ENCODE measurements at regions not wholly inside any gene's neighbourhood (a gene's known extent, or its start where the extent isn't known, plus 50 kb on each side); places are given as distances from the start of the nearest gene placed in this dataset.

DNA sequence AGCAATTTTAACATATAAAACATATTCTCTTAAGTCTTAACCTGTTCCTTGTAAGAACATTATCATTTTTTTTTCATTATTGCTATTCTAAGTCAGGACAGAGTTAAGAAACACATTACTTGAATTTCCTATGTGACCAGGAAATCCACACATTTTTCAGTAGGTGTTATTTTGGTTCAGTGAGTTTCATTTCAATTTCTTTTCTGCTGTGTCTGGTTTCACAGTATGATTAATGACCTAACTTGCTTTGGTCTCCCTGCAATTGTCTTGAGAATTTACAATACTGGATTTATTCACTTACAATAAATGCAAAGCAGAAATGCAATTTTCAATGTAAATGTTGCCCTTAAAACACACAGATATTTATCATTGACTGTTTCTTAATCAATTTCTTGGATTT, 396.9 kb upstream of the TMTC1 start:
- Histone ChIP-seq H3K9ac (ENCODE audit: control insufficient read depth, extremely low read depth, insufficient read depth, low read length) (no peak overlapping the region), H3K4me3 (ENCODE audit: control insufficient read depth in 2 of 3, extremely low read depth in 1 of 3, insufficient read depth in 2 of 3, low read depth in 1 of 3, low read length in 3 of 3) (no peak overlapping the region), H2AFZ (ENCODE audit: control insufficient read depth, low read length) (no peak overlapping the region), H3K27me3 (ENCODE audit: control insufficient read depth, extremely low read depth, insufficient read depth, low read length) (peaks cover 3% of the 10 kb centered on the region), H3K79me2 (ENCODE audit: control insufficient read depth, insufficient read depth, low read length) (no peaks in the 10 kb centered on the region), H3K9me3 (ENCODE audit: control insufficient read depth, low read depth, low read length) (no peaks in the 10 kb centered on the region), H3K36me3 (ENCODE audit: control insufficient read depth in 2 of 2, extremely low read depth in 1 of 2, insufficient read depth in 2 of 2, low read length in 2 of 2) (no peaks in the 10 kb centered on the region), H3K4me2 (ENCODE audit: control insufficient read depth, extremely low read depth, insufficient read depth, low read depth, low read length) (no peak overlapping the region), H3K4me1 (ENCODE audit: control insufficient read depth, extremely low read depth, insufficient read depth, low read length) (no peaks in the 10 kb centered on the region), H3K27ac (ENCODE audit: control insufficient read depth, insufficient read depth, low read length) (no peak overlapping the region), H3K9me1 (ENCODE audit: control insufficient read depth, extremely low read depth, insufficient read depth, low read length) (no peaks in the 10 kb centered on the region), H4K20me1 (ENCODE audit: control insufficient read depth, extremely low read depth, insufficient read depth, low read length) (no peaks in the 10 kb centered on the region)
- no peak for TF ChIP-seq EZH2 (IDR thresholded peaks at IDR 0.05; ENCODE audit: low read length)
- TF ChIP-seq, protein P1, sequence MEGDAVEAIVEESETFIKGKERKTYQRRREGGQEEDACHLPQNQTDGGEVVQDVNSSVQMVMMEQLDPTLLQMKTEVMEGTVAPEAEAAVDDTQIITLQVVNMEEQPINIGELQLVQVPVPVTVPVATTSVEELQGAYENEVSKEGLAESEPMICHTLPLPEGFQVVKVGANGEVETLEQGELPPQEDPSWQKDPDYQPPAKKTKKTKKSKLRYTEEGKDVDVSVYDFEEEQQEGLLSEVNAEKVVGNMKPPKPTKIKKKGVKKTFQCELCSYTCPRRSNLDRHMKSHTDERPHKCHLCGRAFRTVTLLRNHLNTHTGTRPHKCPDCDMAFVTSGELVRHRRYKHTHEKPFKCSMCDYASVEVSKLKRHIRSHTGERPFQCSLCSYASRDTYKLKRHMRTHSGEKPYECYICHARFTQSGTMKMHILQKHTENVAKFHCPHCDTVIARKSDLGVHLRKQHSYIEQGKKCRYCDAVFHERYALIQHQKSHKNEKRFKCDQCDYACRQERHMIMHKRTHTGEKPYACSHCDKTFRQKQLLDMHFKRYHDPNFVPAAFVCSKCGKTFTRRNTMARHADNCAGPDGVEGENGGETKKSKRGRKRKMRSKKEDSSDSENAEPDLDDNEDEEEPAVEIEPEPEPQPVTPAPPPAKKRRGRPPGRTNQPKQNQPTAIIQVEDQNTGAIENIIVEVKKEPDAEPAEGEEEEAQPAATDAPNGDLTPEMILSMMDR (optimal IDR thresholded peaks at IDR 0.05 in 1 of 3, IDR thresholded peaks at IDR 0.05 in 1 of 3, conservative IDR thresholded peaks at IDR 0.05 in 1 of 3; ENCODE audit: extremely low read depth in 1 of 3, insufficient read depth in 2 of 3, low read length in 3 of 3), result no peak
- FAIRE-seq (no peak), DNase-seq (ENCODE audit: low read depth, low spot score) (no peak)
- dilution Hi-C loops (cut with MboI; ENCODE audit: extremely low pct_ligation_motif_present, low sequenced_read_pairs), result no loop called here

GRCh38 chr12:30178916-30179315, 395.2 kb upstream of the TMTC1 start:
- Histone ChIP-seq H3K9me3 (ENCODE audit: control insufficient read depth, low read depth, low read length) (no peaks in the 10 kb centered on the region), H4K20me1 (ENCODE audit: control insufficient read depth, extremely low read depth, insufficient read depth, low read length) (no peaks in the 10 kb centered on the region), H3K27ac (ENCODE audit: control insufficient read depth, insufficient read depth, low read length) (no peak overlapping the region), H2AFZ (ENCODE audit: control insufficient read depth, low read length) (no peak overlapping the region), H3K9me1 (ENCODE audit: control insufficient read depth, extremely low read depth, insufficient read depth, low read length) (no peaks in the 10 kb centered on the region), H3K9ac (ENCODE audit: control insufficient read depth, extremely low read depth, insufficient read depth, low read length) (no peak overlapping the region), H3K27me3 (ENCODE audit: control insufficient read depth, extremely low read depth, insufficient read depth, low read length) (peaks cover 3% of the 10 kb centered on the region), H3K79me2 (ENCODE audit: control insufficient read depth, insufficient read depth, low read length) (no peaks in the 10 kb centered on the region), H3K4me2 (ENCODE audit: control insufficient read depth, extremely low read depth, insufficient read depth, low read depth, low read length) (no peak overlapping the region), H3K36me3 (ENCODE audit: control insufficient read depth in 2 of 2, extremely low read depth in 1 of 2, insufficient read depth in 2 of 2, low read length in 2 of 2) (no peaks in the 10 kb centered on the region), H3K4me3 (ENCODE audit: control insufficient read depth in 2 of 3, extremely low read depth in 1 of 3, insufficient read depth in 2 of 3, low read depth in 1 of 3, low read length in 3 of 3) (no peak overlapping the region), H3K4me1 (ENCODE audit: control insufficient read depth, extremely low read depth, insufficient read depth, low read length) (no peaks in the 10 kb centered on the region)
- no peak for DNase-seq (ENCODE audit: low read depth, low spot score)
- no peak for FAIRE-seq
- TF ChIP-seq EZH2 (IDR thresholded peaks at IDR 0.05; ENCODE audit: low read length), result no peak
- TF ChIP-seq, protein P1 (optimal IDR thresholded peaks at IDR 0.05 in 1 of 3, IDR thresholded peaks at IDR 0.05 in 1 of 3, conservative IDR thresholded peaks at IDR 0.05 in 1 of 3; ENCODE audit: extremely low read depth in 1 of 3, insufficient read depth in 2 of 3, low read length in 3 of 3), result no peak
- dilution Hi-C loops (cut with MboI; ENCODE audit: extremely low pct_ligation_motif_present, low sequenced_read_pairs), result no loop called here

Measured in keratinocyte (primary cell).